Stimulated activated memory B cell treated with anti-CD40 and anti-IgM and Interleukin-4, amounts not matched to agents 10 μg/mL and 1 μg/mL and 100 μg/mL, for 72 hours (primary cell): ENCODE measurements at regions not wholly inside any gene's neighbourhood (a gene's known extent, or its start where the extent isn't known, plus 50 kb on each side); places are given as distances from the start of the nearest gene placed in this dataset.

ENCODE experiments used
- ATAC-seq: fragments of 150-1000 bp; cut with Tn5 transposase; 2 replicates; pipeline ENCODE4 v1.10.0; 2021
- H3K27ac Mint-ChIP-seq: one replicate; pipeline ENCODE4 v1.8.0; 2022; ENCODE audit warnings: mild to moderate bottlenecking, mixed read lengths
- H3K27me3 Mint-ChIP-seq: one replicate; pipeline ENCODE4 v1.8.0; 2022; ENCODE audit warnings: mixed read lengths
- H3K36me3 Mint-ChIP-seq: one replicate; pipeline ENCODE4 v1.8.0; 2022; ENCODE audit warnings: mixed read lengths
- H3K4me1 Mint-ChIP-seq: one replicate; pipeline ENCODE4 v1.8.0; 2022; ENCODE audit warnings: mixed read lengths
- H3K4me3 Mint-ChIP-seq: one replicate; pipeline ENCODE4 v1.8.0; 2022; ENCODE audit warnings: mild to moderate bottlenecking, moderate library complexity, mixed read lengths
- H3K9me3 Mint-ChIP-seq: one replicate; pipeline ENCODE4 v1.8.0; 2022; ENCODE audit warnings: mixed read lengths

DNA sequence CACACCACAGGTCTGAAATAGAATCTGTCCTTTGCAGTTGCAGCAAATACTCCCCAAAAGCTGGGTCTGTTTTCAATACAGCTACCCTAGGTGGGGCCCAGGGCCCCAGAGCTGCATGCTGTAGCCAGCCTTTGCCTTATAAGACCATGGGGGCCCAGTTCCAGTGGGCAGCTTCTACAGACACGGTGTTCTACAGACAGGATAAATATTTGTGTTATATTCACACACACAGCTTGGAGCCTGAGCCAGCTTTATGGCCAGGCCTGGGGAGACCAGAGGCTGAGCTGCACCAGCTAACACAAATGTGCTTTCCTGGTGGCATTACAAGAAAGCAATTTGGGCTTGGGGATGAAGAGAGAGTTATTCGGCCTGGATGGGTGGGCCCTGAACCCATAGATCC lies 151.8 kb upstream of the NCAM1 start:
- H3K36me3 Mint-ChIP-seq: no peaks in the 10 kb centered on the region
- no peak for ATAC-seq
- no peak overlapping the region for H3K27ac Mint-ChIP-seq
- no peaks in the 10 kb centered on the region for H3K4me1 Mint-ChIP-seq
- no peak overlapping the region for H3K4me3 Mint-ChIP-seq
- H3K9me3 Mint-ChIP-seq: peaks cover 5% of the 10 kb centered on the region
- H3K27me3 Mint-ChIP-seq: no peaks in the 10 kb centered on the region

DNA sequence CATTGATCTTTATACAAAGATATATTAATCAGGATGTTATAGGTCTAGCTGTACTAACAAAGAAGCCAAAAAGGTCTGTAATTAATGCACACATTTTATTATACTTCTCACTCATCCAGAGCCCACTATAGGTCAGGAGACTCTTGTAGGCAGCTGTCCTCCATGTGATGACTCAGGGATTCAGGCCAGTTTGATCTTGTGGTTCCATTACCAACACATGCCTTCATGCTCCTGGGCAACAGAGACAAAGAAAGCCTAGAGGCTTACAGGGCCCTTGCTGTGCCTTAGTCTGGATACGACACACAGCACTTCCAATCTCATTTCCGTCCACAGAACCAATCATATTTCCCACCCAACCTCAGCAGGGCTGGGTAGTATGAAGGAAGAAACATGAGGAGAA lies 150.3 kb upstream of the NCAM1 start:
- Mint-ChIP-seq H3K4me1 (no peaks in the 10 kb centered on the region), H3K36me3 (no peaks in the 10 kb centered on the region), H3K27ac (no peak overlapping the region)

DNA sequence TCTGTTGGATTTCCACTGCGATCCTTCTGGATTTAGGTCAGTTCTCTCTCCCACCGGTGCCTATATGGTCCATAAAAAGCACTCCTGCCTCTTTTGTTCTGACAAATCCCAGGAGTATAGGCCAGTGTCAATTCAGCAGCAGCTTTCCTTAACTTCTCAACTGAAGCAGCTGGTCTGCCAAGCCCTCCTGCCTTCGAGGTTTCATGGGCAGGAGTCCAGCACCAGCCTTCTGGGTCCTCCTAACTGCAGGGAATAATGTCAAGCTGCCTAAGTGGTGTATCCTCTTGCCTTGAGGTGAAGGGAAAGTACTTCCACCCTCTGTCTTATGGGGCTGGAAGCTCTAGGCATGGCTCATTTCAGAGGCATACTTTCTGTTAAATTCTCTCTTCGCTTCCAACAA lies 149.4 kb upstream of the NCAM1 start:
- H3K27ac Mint-ChIP-seq: no peak overlapping the region
- H3K36me3 Mint-ChIP-seq: no peaks in the 10 kb centered on the region
- peaks cover 7% of the 10 kb centered on the region for H3K9me3 Mint-ChIP-seq
- ATAC-seq: no peak
- no peaks in the 10 kb centered on the region for H3K27me3 Mint-ChIP-seq
- no peaks in the 10 kb centered on the region for H3K4me1 Mint-ChIP-seq
- H3K4me3 Mint-ChIP-seq: no peak overlapping the region

More for the DNA sequence above, 150.3 kb upstream of the NCAM1 start:
- H3K27me3 Mint-ChIP-seq: no peaks in the 10 kb centered on the region
- H3K4me3 Mint-ChIP-seq: no peak overlapping the region
- no peak for ATAC-seq
- peaks cover 7% of the 10 kb centered on the region for H3K9me3 Mint-ChIP-seq

DNA sequence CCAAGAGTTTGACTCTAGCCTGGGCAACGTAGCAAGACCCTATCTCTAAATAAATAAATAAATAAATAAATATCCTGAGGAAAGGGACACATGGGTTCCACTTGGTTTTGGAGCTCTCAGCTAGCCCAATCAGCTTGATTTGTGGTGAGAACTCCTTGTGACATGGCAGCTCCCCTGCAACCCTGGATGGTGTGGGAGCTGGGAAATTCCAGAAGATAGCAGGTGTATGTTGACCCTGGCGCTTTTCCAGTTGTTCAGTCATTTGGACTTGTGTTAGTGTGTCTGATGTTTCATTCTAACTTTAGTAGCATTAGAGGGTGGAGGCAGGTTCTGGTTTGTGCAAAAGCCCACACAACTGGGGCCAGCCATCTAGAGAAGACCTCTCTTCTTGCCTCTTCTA lies 148.5 kb upstream of the NCAM1 start:
- no peaks in the 10 kb centered on the region for H3K36me3 Mint-ChIP-seq
- peaks cover 7% of the 10 kb centered on the region for H3K9me3 Mint-ChIP-seq
- peaks cover 3% of the 10 kb centered on the region for H3K27me3 Mint-ChIP-seq
- H3K4me3 Mint-ChIP-seq: no peak overlapping the region
- H3K27ac Mint-ChIP-seq: no peak overlapping the region
- no peaks in the 10 kb centered on the region for H3K4me1 Mint-ChIP-seq
- no peak for ATAC-seq

- Mint-ChIP-seq H3K4me3 (no peak overlapping the region), H3K36me3 (no peaks in the 10 kb centered on the region), H3K4me1 (no peaks in the 10 kb centered on the region), H3K27ac (no peak overlapping the region), H3K27me3 (peaks cover 9% of the 10 kb centered on the region), H3K9me3 (peaks cover 7% of the 10 kb centered on the region)
- no peak for ATAC-seq
These were observed 147.1 kb upstream of the NCAM1 start for GRCh38 chr11:112814168-112814567.

DNA sequence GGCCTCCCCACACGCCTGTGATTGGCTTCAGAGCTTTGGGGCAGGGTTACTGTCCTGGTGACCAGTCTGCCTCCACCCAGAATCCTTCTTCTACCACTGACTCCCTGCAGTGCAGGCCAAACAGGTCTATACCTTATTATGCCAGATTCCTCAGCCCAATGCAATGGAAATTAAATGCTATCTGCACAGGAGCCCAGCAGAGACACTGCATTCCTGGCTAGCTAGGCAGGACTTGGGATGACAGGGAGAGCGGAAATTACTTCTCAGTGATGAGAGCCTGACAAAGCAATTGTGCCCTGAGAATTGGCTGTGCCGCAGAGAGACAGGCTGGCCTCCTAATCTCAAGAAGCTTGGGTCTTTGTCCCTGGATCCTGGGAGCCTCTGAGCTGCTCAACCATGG lies 143.8 kb upstream of the NCAM1 start:
- no peak overlapping the region for H3K27ac Mint-ChIP-seq
- H3K27me3 Mint-ChIP-seq: peaks cover 18% of the 10 kb centered on the region
- ATAC-seq: no peak
- H3K36me3 Mint-ChIP-seq: no peaks in the 10 kb centered on the region
- H3K4me1 Mint-ChIP-seq: no peaks in the 10 kb centered on the region
- no peak overlapping the region for H3K4me3 Mint-ChIP-seq
- peaks cover 3% of the 10 kb centered on the region for H3K9me3 Mint-ChIP-seq

DNA sequence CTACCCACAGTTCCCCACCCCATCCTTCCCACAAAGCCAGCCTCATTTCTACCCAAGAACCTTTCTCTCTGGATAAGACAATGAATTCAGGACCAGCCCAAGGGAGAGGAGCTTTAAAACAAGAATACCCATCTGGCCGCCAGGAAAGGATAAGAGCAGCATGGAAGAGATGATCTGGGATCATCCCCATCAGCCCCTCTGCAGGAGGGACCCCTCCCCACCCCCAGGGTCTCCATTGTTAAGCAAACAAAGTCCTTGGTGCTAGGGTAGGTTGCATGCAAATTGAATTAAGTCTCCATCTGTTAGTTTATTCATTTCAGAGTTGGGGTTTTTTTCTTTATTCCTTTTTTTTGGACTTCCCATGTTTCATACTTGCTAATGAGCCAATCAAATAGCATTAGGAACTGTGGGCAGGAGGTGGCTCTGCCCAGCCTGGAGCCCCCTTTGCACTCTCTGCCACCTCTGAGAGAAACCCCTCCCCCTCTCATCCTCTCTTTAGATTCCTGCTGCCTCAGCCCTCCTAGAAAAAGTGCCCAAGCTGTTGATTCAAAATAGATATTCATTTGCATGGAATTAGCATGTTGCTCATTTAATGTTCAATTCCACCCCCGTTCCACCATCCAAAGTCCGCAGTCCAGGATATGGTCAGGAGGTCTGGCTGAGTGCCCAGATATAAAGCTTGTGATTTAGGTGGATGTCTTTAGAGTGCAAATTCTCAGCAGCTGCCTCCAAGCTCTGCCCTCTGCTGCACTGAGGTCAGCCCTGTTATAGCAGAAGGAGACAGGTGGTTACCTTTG lies 138.5 kb upstream of the NCAM1 start:
- H3K36me3 Mint-ChIP-seq: no peaks in the 10 kb centered on the region
- H3K9me3 Mint-ChIP-seq: no peaks in the 10 kb centered on the region
- no peak overlapping the region for H3K27ac Mint-ChIP-seq
- H3K4me1 Mint-ChIP-seq: no peaks in the 10 kb centered on the region
- H3K27me3 Mint-ChIP-seq: peaks cover 16% of the 10 kb centered on the region
- ATAC-seq: no peak
- no peak overlapping the region for H3K4me3 Mint-ChIP-seq

- no peak overlapping the region for H3K27ac Mint-ChIP-seq
- no peak for ATAC-seq
- H3K4me1 Mint-ChIP-seq: no peaks in the 10 kb centered on the region
- peaks cover 7% of the 10 kb centered on the region for H3K27me3 Mint-ChIP-seq
- no peaks in the 10 kb centered on the region for H3K9me3 Mint-ChIP-seq
- H3K4me3 Mint-ChIP-seq: no peak overlapping the region
- no peaks in the 10 kb centered on the region for H3K36me3 Mint-ChIP-seq
These were observed 135.2 kb upstream of the NCAM1 start for GRCh38 chr11:112826026-112826425.

DNA sequence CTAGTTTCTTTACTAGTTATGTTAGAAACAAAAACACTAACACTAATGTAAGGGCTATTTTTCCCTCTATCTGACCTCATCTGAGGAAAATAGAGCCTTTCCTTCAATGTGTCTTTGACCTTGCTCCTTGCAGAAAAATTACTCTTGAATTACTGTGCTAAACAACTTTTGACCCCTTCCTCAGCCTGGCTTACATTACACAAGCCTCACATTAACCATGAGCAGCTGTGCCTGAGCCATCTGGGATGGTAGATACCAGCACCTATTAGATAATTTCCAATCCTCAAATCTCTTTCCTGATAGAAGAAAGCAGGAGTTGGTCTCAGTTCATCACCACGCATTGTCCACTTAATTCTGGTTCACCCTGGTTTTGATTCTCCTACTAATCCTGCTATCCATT lies 134.4 kb upstream of the NCAM1 start:
- Mint-ChIP-seq H3K36me3 (no peaks in the 10 kb centered on the region), H3K9me3 (no peaks in the 10 kb centered on the region), H3K4me3 (no peak overlapping the region), H3K27ac (no peak overlapping the region), H3K4me1 (no peaks in the 10 kb centered on the region), H3K27me3 (no peaks in the 10 kb centered on the region)
- no peak for ATAC-seq

DNA sequence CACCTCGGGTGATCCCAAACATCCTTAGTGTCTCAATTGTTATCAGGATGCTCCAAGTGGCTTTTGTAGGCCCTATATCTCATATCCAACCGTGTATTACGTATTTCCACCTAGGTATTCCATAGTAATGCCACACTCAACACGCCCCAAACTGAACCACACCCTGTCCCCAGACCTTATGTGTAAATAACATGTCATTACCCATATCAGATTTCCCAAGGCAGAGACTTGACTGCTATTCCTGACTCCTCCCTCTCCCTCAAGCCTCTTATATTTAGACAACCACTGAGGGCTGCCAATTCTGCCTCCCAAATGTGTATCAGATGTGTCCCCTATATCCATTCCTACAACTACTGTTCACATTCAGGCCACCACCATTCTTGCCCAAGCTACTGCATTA lies 132.8 kb upstream of the NCAM1 start:
- H3K36me3 Mint-ChIP-seq: no peaks in the 10 kb centered on the region
- no peak for ATAC-seq
- H3K27ac Mint-ChIP-seq: no peak overlapping the region
- H3K4me3 Mint-ChIP-seq: no peak overlapping the region
- no peaks in the 10 kb centered on the region for H3K4me1 Mint-ChIP-seq
- no peaks in the 10 kb centered on the region for H3K27me3 Mint-ChIP-seq
- no peaks in the 10 kb centered on the region for H3K9me3 Mint-ChIP-seq

DNA sequence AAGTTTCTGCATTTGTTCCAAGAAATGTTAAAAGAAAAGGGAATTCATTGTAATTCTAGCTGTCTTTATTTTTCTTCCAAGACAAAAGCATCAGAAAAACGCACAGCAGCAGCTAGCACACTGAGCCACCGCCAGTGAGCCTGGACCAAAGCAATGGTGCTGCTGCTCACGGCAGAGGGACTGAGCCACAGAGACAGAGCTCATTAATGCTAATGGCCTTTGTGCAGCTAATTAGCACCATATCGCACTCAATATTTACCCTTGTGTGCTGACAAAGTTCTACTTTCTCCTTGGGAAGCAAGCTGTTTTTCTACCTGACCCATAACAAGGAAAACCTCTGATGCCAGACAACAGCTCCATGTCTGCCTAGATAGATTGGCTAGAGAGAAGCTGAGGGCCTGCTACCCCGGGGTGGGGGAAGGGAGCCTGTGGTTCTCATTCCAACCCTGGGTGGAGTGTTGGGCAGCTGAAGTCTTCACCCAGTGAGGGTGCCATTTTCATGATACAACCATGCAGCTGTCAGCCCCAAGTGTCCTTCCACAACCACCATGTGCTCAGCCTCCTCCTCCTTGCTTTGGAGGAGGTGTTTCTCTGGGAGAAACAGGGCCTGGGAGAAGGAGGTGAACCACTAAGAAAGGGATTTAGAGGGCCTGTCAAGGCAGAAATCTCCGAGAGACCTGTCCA lies 131.1 kb upstream of the NCAM1 start:
- Mint-ChIP-seq H3K36me3 (no peaks in the 10 kb centered on the region), H3K4me1 (no peaks in the 10 kb centered on the region)
- ATAC-seq: no peak

DNA sequence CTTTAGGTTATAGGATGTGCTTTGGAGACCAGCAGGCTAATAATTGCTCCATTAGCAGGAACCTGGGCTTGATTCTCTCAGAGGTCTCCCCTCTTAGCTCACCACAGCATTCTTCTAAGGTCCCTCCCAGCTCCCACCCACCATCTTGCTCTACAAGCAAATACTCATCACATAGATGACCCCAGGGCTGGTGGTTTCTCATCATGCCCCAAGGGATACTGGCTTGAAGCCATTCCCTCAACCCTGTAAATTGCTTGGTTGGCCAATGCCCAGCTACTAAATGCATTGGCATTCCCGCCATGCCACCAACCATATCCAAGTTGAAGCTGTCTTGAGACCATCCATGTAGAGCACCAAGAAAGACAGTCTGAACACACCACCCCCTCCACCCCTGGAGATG lies 130.2 kb upstream of the NCAM1 start:
- Mint-ChIP-seq H3K9me3 (no peaks in the 10 kb centered on the region), H3K36me3 (no peaks in the 10 kb centered on the region), H3K27ac (no peak overlapping the region), H3K27me3 (no peaks in the 10 kb centered on the region), H3K4me1 (no peaks in the 10 kb centered on the region), H3K4me3 (no peak overlapping the region)
- ATAC-seq: no peak

More for the DNA sequence above, 131.1 kb upstream of the NCAM1 start:
- Mint-ChIP-seq H3K27me3 (no peaks in the 10 kb centered on the region), H3K9me3 (no peaks in the 10 kb centered on the region), H3K27ac (no peak overlapping the region), H3K4me3 (no peak overlapping the region)

DNA sequence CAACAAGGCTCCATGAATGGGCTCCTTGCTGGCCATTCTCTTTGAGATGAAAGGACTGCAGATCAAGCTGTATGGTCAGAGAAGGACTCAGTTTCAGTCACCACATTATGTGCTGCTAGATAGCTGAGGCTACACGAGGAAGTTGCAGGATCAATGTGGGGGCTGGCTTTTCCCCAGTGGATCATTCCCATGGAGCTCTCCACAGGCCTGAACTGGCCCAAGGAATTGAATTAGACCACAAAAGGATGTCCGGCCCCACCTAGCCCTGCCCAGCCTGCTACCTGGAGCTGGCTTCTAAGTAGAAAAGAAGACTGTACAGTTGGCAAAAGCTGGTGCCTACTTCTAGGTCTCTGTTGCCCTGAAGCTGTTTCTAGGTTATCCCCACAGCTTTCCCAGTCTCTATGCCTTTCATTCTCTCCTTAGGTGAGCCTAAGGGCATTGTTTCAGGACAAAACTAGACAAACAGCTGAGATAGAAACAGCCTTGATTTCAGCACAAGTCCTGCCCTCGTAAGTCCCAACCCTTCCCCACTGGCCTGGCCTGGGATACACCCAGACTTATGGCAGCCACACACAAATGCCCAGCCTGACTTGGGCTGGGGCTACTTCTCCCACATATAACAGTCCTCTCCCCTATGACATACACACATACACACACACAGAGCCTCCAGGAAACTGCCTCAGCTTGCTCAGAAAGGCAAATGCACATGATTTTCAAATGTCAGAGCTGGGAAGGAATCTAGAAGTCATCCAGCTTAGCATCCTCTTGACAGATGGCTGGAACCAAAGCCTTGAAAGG lies 129.1 kb upstream of the NCAM1 start:
- no peaks in the 10 kb centered on the region for H3K4me1 Mint-ChIP-seq
- ATAC-seq: no peak
- H3K9me3 Mint-ChIP-seq: no peaks in the 10 kb centered on the region
- no peak overlapping the region for H3K27ac Mint-ChIP-seq
- no peaks in the 10 kb centered on the region for H3K27me3 Mint-ChIP-seq
- H3K36me3 Mint-ChIP-seq: no peaks in the 10 kb centered on the region
- H3K4me3 Mint-ChIP-seq: no peak overlapping the region

- ATAC-seq: no peak
- Mint-ChIP-seq H3K27me3 (no peaks in the 10 kb centered on the region), H3K36me3 (no peaks in the 10 kb centered on the region), H3K9me3 (no peaks in the 10 kb centered on the region), H3K27ac (no peak overlapping the region), H3K4me1 (no peaks in the 10 kb centered on the region), H3K4me3 (no peak overlapping the region)
These were observed 126.9 kb upstream of the NCAM1 start for GRCh38 chr11:112834277-112834755.

GRCh38 chr11:112835591-112836255 lies 125.5 kb upstream of the NCAM1 start:
- no peak for ATAC-seq
- no peaks in the 10 kb centered on the region for H3K36me3 Mint-ChIP-seq
- H3K27me3 Mint-ChIP-seq: no peaks in the 10 kb centered on the region
- no peaks in the 10 kb centered on the region for H3K9me3 Mint-ChIP-seq
- H3K4me1 Mint-ChIP-seq: no peaks in the 10 kb centered on the region
- no peak overlapping the region for H3K4me3 Mint-ChIP-seq
- H3K27ac Mint-ChIP-seq: no peak overlapping the region
